HepG2 (cell line): ENCODE measurements at regions not wholly inside any gene's neighbourhood (a gene's known extent, or its start where the extent isn't known, plus 50 kb on each side); places are given as distances from the start of the nearest gene placed in this dataset.

Experiments used
- ATAC-seq: fragments of 200-7000 bp; cut with Tn5 transposase; 3 replicates; pipeline ENCODE4 v1.9.1; 2020; ENCODE audit warnings: mild to moderate bottlenecking, moderate library complexity
- BruUV-seq: library from RNA; stranded (reverse); fragments of 400-500 nt; replicated peaks from 2 replicates; lab custom pipeline; 2021; lab: Mats Ljungman, UMichigan
- CTCF ChIA-PET: fragments of 300-600 bp; formaldehyde crosslinking; extraction: SDS; loops from one replicate; lab custom pipeline; 2021; ENCODE audit warnings: low total read pairs, inconsistent platforms, low intra/inter-chr PET ratio; lab: Yijun Ruan, JAX
- POLR2A ChIA-PET: fragments of 350-600 bp; sonication (Branson Sonifier 250); formaldehyde crosslinking; loops from one replicate; lab custom pipeline; 2020; ENCODE audit warnings: antibody characterized with exemption, inconsistent platforms; lab: Yijun Ruan, JAX
- DNase-seq: peaks from one replicate; pipeline ENCODE4 v3.0.0-alpha.2; 2015; ENCODE audit warnings: low spot score
- FAIRE-seq: peaks from 3 replicates; lab custom pipeline; 2011; peaks lifted over from hg19 to GRCh38; lab: Jason Lieb, UNC
- H2AFZ ChIP-seq: one replicate; pipeline ENCODE4 v1.6.1; 2011; ENCODE audit warnings: low read length, inconsistent platforms
- H3K27ac ChIP-seq: fragments of 300-600 bp; 3 replicates; pipeline ENCODE4 v1.8.0; 2011; ENCODE audit warnings: mixed run types, mild to moderate bottlenecking, mixed read lengths, low read length, inconsistent platforms; ENCODE audit not compliant: insufficient read depth; ENCODE audit errors: extremely low read length
- H3K27me3 ChIP-seq, 2 experiments: fragments of 200-600 bp in 1 of 2; 2 replicates in 1 of 2; 3 replicates in 1 of 2; pipeline versions ENCODE4 v1.6.0 to v1.8.0; 2011; ENCODE audit warnings: low read length in 2 of 2, mild to moderate bottlenecking in 2 of 2, moderate library complexity in 2 of 2, inconsistent platforms in 1 of 2; ENCODE audit not compliant: insufficient read depth in 2 of 2, control insufficient read depth in 1 of 2
- H3K36me3 ChIP-seq, 2 experiments: fragments of 200-600 bp in 1 of 2; replicated peaks in 1 of 2; 2 replicates in 1 of 2; 3 replicates in 1 of 2; pipeline versions ENCODE4 v1.5.1 to v1.8.0; 2011; ENCODE audit warnings: low read length in 2 of 2, inconsistent platforms in 1 of 2; ENCODE audit not compliant: insufficient read depth in 2 of 2, control insufficient read depth in 1 of 2
- H3K4me1 ChIP-seq: 2 replicates; pipeline ENCODE4 v1.5.1; 2012; ENCODE audit warnings: low read length, inconsistent platforms; ENCODE audit not compliant: insufficient read depth
- H3K4me2 ChIP-seq: 2 replicates; pipeline ENCODE4 v1.6.0; 2011; ENCODE audit warnings: low read depth, low read length, inconsistent platforms
- H3K4me3 ChIP-seq, 3 experiments: fragments of 200-600 bp in 1 of 3; sonication (generic), shearing (Covaris generic) in 1 of 3; replicated peaks in 1 of 3; 2 replicates each; pipeline ENCODE4 v1.5.1; 2011 to 2016; ENCODE audit warnings: low read length in 3 of 3, inconsistent platforms in 2 of 3, low read depth in 2 of 3, mild to moderate bottlenecking in 2 of 3, control low read depth in 1 of 3, mixed read lengths in 1 of 3; ENCODE audit not compliant: insufficient read depth in 1 of 3
- H3K79me2 ChIP-seq: one replicate; pipeline ENCODE4 v1.6.1; 2011; ENCODE audit warnings: low read length, inconsistent platforms; ENCODE audit not compliant: insufficient read depth
- H3K9ac ChIP-seq: 2 replicates; pipeline ENCODE4 v1.6.0; 2011; ENCODE audit warnings: mild to moderate bottlenecking, low read depth, low read length, inconsistent platforms; ENCODE audit not compliant: insufficient read depth
- H3K9me3 ChIP-seq: 2 replicates; pipeline ENCODE4 v1.5.1; 2012; ENCODE audit warnings: mild to moderate bottlenecking, low read length
- H4K20me1 ChIP-seq: 2 replicates; pipeline ENCODE4 v1.6.0; 2011; ENCODE audit warnings: inconsistent platforms, mild to moderate bottlenecking, low read length, moderate library complexity; ENCODE audit not compliant: insufficient read depth
- GRHL1 ChIP-seq: sonication (generic); formaldehyde crosslinking; conservative IDR thresholded peaks from 2 replicates; pipeline ENCODE4 v1.8.0; 2022; ENCODE audit warnings: missing genetic modification reagents
- IKZF1 ChIP-seq: fragments of 450-650 bp; IDR thresholded peaks from 2 replicates; pipeline ENCODE4 v1.7.1; 2016
- JUND ChIP-seq: sonication (generic); formaldehyde crosslinking; IDR thresholded peaks from 2 replicates; pipeline ENCODE4 v1.8.0; 2022; ENCODE audit warnings: mild to moderate bottlenecking, missing genetic modification reagents
- MYC ChIP-seq: sonication (generic); formaldehyde crosslinking; IDR thresholded peaks from 2 replicates; pipeline ENCODE4 v1.9.0; 2021; ENCODE audit warnings: missing genetic modification reagents, borderline replicate concordance
- NAIF1 ChIP-seq: sonication (generic); formaldehyde crosslinking; IDR thresholded peaks from 2 replicates; pipeline ENCODE4 v1.5.0; 2020; ENCODE audit warnings: mild to moderate bottlenecking, missing genetic modification reagents, borderline replicate concordance
- PHF21A ChIP-seq: sonication (generic); formaldehyde crosslinking; IDR thresholded peaks from 2 replicates; pipeline ENCODE4 v1.5.0; 2020; ENCODE audit warnings: mild to moderate bottlenecking, missing genetic modification reagents
- RBFOX2 ChIP-seq: fragments of 200-400 bp; formaldehyde crosslinking; IDR thresholded peaks from 2 replicates; pipeline ENCODE4 v1.6.1; 2017; ENCODE audit warnings: low read depth, mild to moderate bottlenecking, low read length
- SNAPC2 ChIP-seq: sonication (generic); formaldehyde crosslinking; IDR thresholded peaks from 2 replicates; pipeline ENCODE4 v1.8.1; 2022; ENCODE audit warnings: mild to moderate bottlenecking, missing genetic modification reagents
- U2AF1 ChIP-seq: fragments of 200-400 bp; formaldehyde crosslinking; optimal IDR thresholded peaks from 2 replicates; pipeline ENCODE3; 2017; ENCODE audit warnings: mild to moderate bottlenecking, low read depth, low read length
- ZEB1 ChIP-seq: IDR thresholded peaks from 2 replicates; pipeline ENCODE4 v1.6.1; 2012; ENCODE audit warnings: mild to moderate bottlenecking, low read depth, inconsistent platforms; ENCODE audit not compliant: insufficient replicate concordance
- ZKSCAN5 ChIP-seq: sonication (generic); formaldehyde crosslinking; IDR thresholded peaks from 2 replicates; pipeline ENCODE4 v1.5.1; 2020; ENCODE audit warnings: mild to moderate bottlenecking, missing genetic modification reagents
- ZMYM3 ChIP-seq: sonication (generic); formaldehyde crosslinking; IDR thresholded peaks from 2 replicates; pipeline ENCODE4 v1.5.1; 2020; ENCODE audit warnings: mild to moderate bottlenecking, missing genetic modification reagents
- ZNF160 ChIP-seq: sonication (generic); formaldehyde crosslinking; IDR thresholded peaks from 2 replicates; pipeline ENCODE4 v1.8.0; 2022; ENCODE audit warnings: mild to moderate bottlenecking, inconsistent platforms, missing genetic modification reagents
- ZNF232 ChIP-seq: sonication (generic); formaldehyde crosslinking; IDR thresholded peaks from 2 replicates; pipeline ENCODE4 v1.4.0; 2020; ENCODE audit warnings: missing genetic modification reagents, borderline replicate concordance
- ZNF468 ChIP-seq: sonication (generic); formaldehyde crosslinking; IDR thresholded peaks from 2 replicates; pipeline ENCODE4 v1.8.0; 2022; ENCODE audit warnings: mild to moderate bottlenecking, moderate library complexity, missing genetic modification reagents
- ZNF569 ChIP-seq: sonication (generic); formaldehyde crosslinking; IDR thresholded peaks from 2 replicates; pipeline ENCODE4 v1.5.0; 2020; ENCODE audit warnings: mild to moderate bottlenecking, missing genetic modification reagents, moderate library complexity, borderline replicate concordance
- ZNF83 ChIP-seq: sonication (generic); formaldehyde crosslinking; IDR thresholded peaks from 2 replicates; pipeline ENCODE4 v1.4.0; 2020; ENCODE audit warnings: missing genetic modification reagents, mild to moderate bottlenecking, borderline replicate concordance
- WGBS: methylation state at CpG from one replicate; pipeline ENCODE4 v1.1.6; 2017; ENCODE audit warnings: low lambda C conversion rate; 5-methylcytosine and 5-hydroxymethylcytosine counted together
- in situ Hi-C: cut with HindIII; loops from 2 replicates; pipeline ENCODE4 v1.10.0; 2017; ENCODE audit warnings: low pct_unique_long_range_greater_than_20kb; ENCODE audit not compliant: extremely low pct_ligation_motif_present
- intact Hi-C: fragments of 100-400 bp; cut with micrococcal nuclease; formaldehyde crosslinking; loops from one replicate; pipeline ENCODE4 v1.10.0; 2022; ENCODE audit not compliant: unreplicated experiment
- TF ChIP-seq, protein P1 (sequence below): sonication (generic); formaldehyde crosslinking; IDR thresholded peaks from 2 replicates; pipeline ENCODE4 v1.8.0; 2022; ENCODE audit warnings: mild to moderate bottlenecking, missing genetic modification reagents
- TF ChIP-seq, protein P2 (sequence below): sonication (generic); formaldehyde crosslinking; IDR thresholded peaks from 2 replicates; pipeline ENCODE4 v1.8.0; 2022; ENCODE audit warnings: mild to moderate bottlenecking, missing genetic modification reagents; ENCODE audit not compliant: insufficient replicate concordance

- TF ChIP-seq ZMYM3 (CRISPR knock-in tag), result no peak
- no peak for TF ChIP-seq ZEB1
- TF ChIP-seq ZKSCAN5 (CRISPR knock-in tag), result no peak
- TF ChIP-seq ZNF160 (CRISPR knock-in tag), result no peak
- TF ChIP-seq, protein P1, sequence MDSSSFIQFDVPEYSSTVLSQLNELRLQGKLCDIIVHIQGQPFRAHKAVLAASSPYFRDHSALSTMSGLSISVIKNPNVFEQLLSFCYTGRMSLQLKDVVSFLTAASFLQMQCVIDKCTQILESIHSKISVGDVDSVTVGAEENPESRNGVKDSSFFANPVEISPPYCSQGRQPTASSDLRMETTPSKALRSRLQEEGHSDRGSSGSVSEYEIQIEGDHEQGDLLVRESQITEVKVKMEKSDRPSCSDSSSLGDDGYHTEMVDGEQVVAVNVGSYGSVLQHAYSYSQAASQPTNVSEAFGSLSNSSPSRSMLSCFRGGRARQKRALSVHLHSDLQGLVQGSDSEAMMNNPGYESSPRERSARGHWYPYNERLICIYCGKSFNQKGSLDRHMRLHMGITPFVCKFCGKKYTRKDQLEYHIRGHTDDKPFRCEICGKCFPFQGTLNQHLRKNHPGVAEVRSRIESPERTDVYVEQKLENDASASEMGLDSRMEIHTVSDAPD (CRISPR knock-in tag), result no peak
- TF ChIP-seq, protein P2, sequence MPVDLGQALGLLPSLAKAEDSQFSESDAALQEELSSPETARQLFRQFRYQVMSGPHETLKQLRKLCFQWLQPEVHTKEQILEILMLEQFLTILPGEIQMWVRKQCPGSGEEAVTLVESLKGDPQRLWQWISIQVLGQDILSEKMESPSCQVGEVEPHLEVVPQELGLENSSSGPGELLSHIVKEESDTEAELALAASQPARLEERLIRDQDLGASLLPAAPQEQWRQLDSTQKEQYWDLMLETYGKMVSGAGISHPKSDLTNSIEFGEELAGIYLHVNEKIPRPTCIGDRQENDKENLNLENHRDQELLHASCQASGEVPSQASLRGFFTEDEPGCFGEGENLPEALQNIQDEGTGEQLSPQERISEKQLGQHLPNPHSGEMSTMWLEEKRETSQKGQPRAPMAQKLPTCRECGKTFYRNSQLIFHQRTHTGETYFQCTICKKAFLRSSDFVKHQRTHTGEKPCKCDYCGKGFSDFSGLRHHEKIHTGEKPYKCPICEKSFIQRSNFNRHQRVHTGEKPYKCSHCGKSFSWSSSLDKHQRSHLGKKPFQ (CRISPR knock-in tag), result no peak
- no peak for TF ChIP-seq MYC
- no peak for TF ChIP-seq ZNF569
Observed at GRCh38 chr6:8175046-8175777, 72.9 kb upstream of the EEF1E1 start (continued).

DNA sequence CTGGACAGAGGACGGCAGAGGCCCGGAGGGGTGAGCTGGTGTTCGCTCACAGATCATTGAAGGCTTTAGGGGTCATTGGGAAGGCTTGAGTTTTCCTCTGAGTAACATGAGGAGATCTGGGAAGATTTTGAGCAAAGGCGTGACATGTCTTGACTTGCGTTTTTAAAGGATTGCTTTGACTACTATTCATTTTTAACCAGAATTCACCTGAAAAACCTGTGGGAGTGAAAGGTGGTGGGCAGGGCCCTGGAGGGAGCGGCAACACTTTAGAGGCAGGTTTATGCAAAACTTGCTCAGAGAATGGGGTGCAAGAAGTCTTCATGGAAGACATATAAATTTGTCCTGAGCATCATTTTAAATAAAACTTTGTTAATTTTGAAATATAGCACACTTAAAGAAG, 72.2 kb upstream of the EEF1E1 start:
- H3K27ac ChIP-seq, result no peak overlapping the region
- WGBS, result 55% methylated on average over 6 of the region's 6 CpGs
- intact Hi-C loops, result no loop called here
- BruUV-seq, result no TSS peak
- no peaks in the 10 kb centered on the region for H3K79me2 ChIP-seq
- in situ Hi-C loops, result no loop called here
- H3K27me3 ChIP-seq, result no peaks in the 10 kb centered on the region
- no peak for ATAC-seq
- ChIA-PET CTCF (no interaction called here), POLR2A (no interaction called here)
- no peak overlapping the region for H3K4me3 ChIP-seq
- no peaks in the 10 kb centered on the region for H3K36me3 ChIP-seq
- no peak overlapping the region for H3K4me2 ChIP-seq
- no peak for FAIRE-seq
- H3K9me3 ChIP-seq, result no peaks in the 10 kb centered on the region
- H3K4me1 ChIP-seq, result no peaks in the 10 kb centered on the region
- no peak overlapping the region for H2AFZ ChIP-seq
- no peaks in the 10 kb centered on the region for H4K20me1 ChIP-seq
- DNase-seq, result no peak
- no peak overlapping the region for H3K9ac ChIP-seq
- TF ChIP-seq IKZF1 (no peak), NAIF1 (no peak), RBFOX2 (no peak), GRHL1 (CRISPR knock-in tag) (no peak), ZEB1 (no peak), ZNF83 (no peak), PHF21A (CRISPR knock-in tag) (no peak), ZNF468 (CRISPR knock-in tag) (no peak), SNAPC2 (CRISPR knock-in tag) (no peak), U2AF1 (no peak), MYC (no peak), ZNF232 (CRISPR knock-in tag) (no peak), JUND (no peak)
